Left ventricle myocardium inferior (tissue), 1 donor: ENCODE measurements at regions not wholly inside any gene's neighbourhood (a gene's known extent, or its start where the extent isn't known, plus 50 kb on each side); places are given as distances from the start of the nearest gene placed in this dataset.

Source experiments
- DNase-seq: peaks from one replicate; pipeline ENCODE4 v3.0.0-alpha.2; 2020
- H3K27ac ChIP-seq: fragments of 200-600 bp; replicated peaks from 2 replicates; pipeline ENCODE4 v1.8.0; 2021
- H3K27me3 ChIP-seq: fragments of 200-600 bp; 2 replicates; pipeline ENCODE4 v1.8.0; 2021; ENCODE audit warnings: low read depth
- H3K36me3 ChIP-seq: fragments of 200-600 bp; 2 replicates; pipeline ENCODE4 v1.8.0; 2021
- H3K4me1 ChIP-seq: fragments of 200-600 bp; 2 replicates; pipeline ENCODE4 v1.8.0; 2021
- H3K4me3 ChIP-seq: fragments of 200-600 bp; 2 replicates; pipeline ENCODE4 v1.8.0; 2021; ENCODE audit warnings: mild to moderate bottlenecking, moderate library complexity
- H3K9me3 ChIP-seq: fragments of 200-600 bp; replicated peaks from 2 replicates; pipeline ENCODE4 v1.8.0; 2021
- CTCF ChIP-seq: fragments of 200-600 bp; IDR thresholded peaks from 2 replicates; pipeline ENCODE4 v1.8.0; 2021; ENCODE audit warnings: antibody characterized with exemption, mild to moderate bottlenecking, borderline replicate concordance
- intact Hi-C: fragments of 100-400 bp; cut with micrococcal nuclease; formaldehyde crosslinking; loops from one replicate; pipeline ENCODE4 v1.11.0; 2022
- donor health status: DM: no; HTN: yes; CAD: no; lungs with severe emphysema.

DNA sequence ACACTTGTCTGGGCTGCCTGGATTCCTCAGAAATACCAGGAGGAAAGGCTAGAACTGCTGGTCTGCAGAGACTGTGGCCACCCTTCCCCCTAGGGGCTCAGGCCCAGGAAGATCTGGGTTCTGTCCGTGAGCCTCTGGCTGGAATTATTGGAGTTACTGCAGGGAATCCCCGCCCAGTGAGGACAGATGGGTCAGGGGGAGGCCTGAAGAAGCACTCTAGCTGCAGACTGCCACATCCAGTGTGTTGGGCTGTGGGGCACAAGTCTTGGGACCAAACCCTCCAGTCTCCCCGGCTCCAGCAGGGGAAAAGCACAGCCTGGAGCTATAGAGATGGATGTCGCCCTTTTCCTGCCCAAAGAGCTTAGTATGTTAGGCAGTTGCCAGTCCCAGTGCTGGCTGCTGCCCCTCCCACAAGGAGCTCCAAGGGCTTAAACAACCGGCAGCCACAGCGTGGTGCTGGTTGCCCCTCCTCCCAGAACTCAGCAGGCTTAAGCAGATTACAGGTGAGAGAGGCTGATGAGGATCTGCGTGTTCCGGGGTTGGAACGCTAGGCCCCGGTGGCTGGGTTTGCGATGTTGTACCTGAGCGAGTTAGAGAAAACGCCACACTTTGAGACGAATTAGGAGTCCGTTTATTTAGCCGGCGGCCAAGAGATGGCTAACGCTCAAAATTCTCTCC, 255.5 kb upstream of the LRRC7 start:
- Histone ChIP-seq H3K9me3 (peaks cover 41% of the 10 kb centered on the region), H3K27ac (no peak overlapping the region), H3K4me3 (no peak overlapping the region), H3K27me3 (no peaks in the 10 kb centered on the region), H3K36me3 (no peaks in the 10 kb centered on the region), H3K4me1 (no peaks in the 10 kb centered on the region)
- intact Hi-C loops = no loop called here
- no peak for TF ChIP-seq CTCF
- no peak for DNase-seq

- Histone ChIP-seq H3K27me3 (no peaks in the 10 kb centered on the region), H3K27ac (no peak overlapping the region), H3K4me1 (no peaks in the 10 kb centered on the region), H3K4me3 (no peak overlapping the region), H3K9me3 (peaks cover 41% of the 10 kb centered on the region), H3K36me3 (no peaks in the 10 kb centered on the region)
- no peak for DNase-seq
- intact Hi-C loops = no loop called here
- no peak for TF ChIP-seq CTCF
Observed at GRCh38 chr1:69313118-69313517, 254.6 kb upstream of the LRRC7 start.

- H3K4me1 ChIP-seq = no peaks in the 10 kb centered on the region
- intact Hi-C loops = no loop called here
Observed at GRCh38 chr1:69315416-69315815, 252.3 kb upstream of the LRRC7 start.

GRCh38 chr1:69315823-69316222, 251.9 kb upstream of the LRRC7 start:
- no peak for TF ChIP-seq CTCF
- H3K27me3 ChIP-seq = no peaks in the 10 kb centered on the region
- intact Hi-C loops = no loop called here
- H3K4me1 ChIP-seq = no peaks in the 10 kb centered on the region
- H3K9me3 ChIP-seq = peaks cover 33% of the 10 kb centered on the region
- DNase-seq = no peak
- no peaks in the 10 kb centered on the region for H3K36me3 ChIP-seq
- H3K27ac ChIP-seq = no peak overlapping the region
- H3K4me3 ChIP-seq = no peak overlapping the region

More at GRCh38 chr1:69315416-69315815, 252.3 kb upstream of the LRRC7 start:
- Histone ChIP-seq H3K27ac (no peak overlapping the region), H3K4me3 (no peak overlapping the region), H3K36me3 (no peaks in the 10 kb centered on the region), H3K27me3 (no peaks in the 10 kb centered on the region), H3K9me3 (peaks cover 33% of the 10 kb centered on the region)
- no peak for TF ChIP-seq CTCF
- DNase-seq = no peak

DNA sequence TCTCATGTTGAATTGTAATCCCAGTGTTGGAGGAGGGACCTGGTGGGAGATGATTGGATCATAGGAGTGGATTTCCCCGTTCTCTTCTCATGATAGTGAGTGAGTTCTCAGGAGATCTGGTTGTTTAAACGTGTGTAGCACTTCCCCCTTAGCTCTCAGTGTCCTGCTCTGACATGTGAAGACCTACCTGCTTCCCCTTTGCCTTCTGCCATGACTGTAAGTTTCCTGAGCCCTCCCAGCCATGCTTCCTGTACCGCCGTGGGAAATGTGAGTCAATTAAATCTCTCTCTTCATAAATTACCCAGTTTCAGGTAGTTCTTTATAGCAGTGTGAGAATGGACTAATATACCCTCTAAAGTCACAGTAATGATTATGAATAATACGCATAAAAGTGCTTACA, 248.4 kb upstream of the LRRC7 start:
- no peaks in the 10 kb centered on the region for H3K27me3 ChIP-seq
- intact Hi-C loops = no loop called here
- no peak for TF ChIP-seq CTCF
- H3K4me1 ChIP-seq = no peaks in the 10 kb centered on the region
- no peak overlapping the region for H3K27ac ChIP-seq
- no peak overlapping the region for H3K4me3 ChIP-seq
- peaks cover 6% of the 10 kb centered on the region for H3K9me3 ChIP-seq
- H3K36me3 ChIP-seq = no peaks in the 10 kb centered on the region
- DNase-seq = no peak
